GM18867 (cell line): ENCODE measurements at regions not wholly inside any gene's neighbourhood (a gene's known extent, or its start where the extent isn't known, plus 50 kb on each side); places are given as distances from the start of the nearest gene placed in this dataset.
"Not testable (repeated sequence)": the region's sequence is repeated elsewhere in the genome, so short reads cannot be mapped to it uniquely, and the experiment has no call there.

Source experiments
- ATAC-seq: cut with Tn5 transposase; IDR thresholded peaks from one replicate; pipeline ENCODE4 v1.9.1; 2021; ENCODE audit warnings: mild to moderate bottlenecking, moderate library complexity; ENCODE audit not compliant: unreplicated experiment

- no peak for ATAC-seq
Measured at GRCh38 chr12:102299731-102300130, 102.1 kb upstream of the PMCH start.

- no peak for ATAC-seq
Measured at GRCh38 chr12:102298022-102298421, 100.4 kb upstream of the PMCH start.

- no peak for ATAC-seq
Measured at GRCh38 chr12:102297412-102297811, 99.8 kb upstream of the PMCH start.

- no peak for ATAC-seq
Measured at GRCh38 chr12:102294568-102294967, 96.9 kb upstream of the PMCH start.

GRCh38 chr12:102291498-102292440 is 94.1 kb upstream of the PMCH start:
- not testable (repeated sequence) for ATAC-seq

- not testable (repeated sequence) for ATAC-seq
Measured at GRCh38 chr12:102289702-102290101, 92.1 kb upstream of the PMCH start.

- no peak for ATAC-seq
Measured at GRCh38 chr12:102281231-102281630, 83.6 kb upstream of the PMCH start.

GRCh38 chr12:102255687-102256086 is 58.1 kb upstream of the PMCH start:
- ATAC-seq = not testable (repeated sequence)

GRCh38 chr12:102251005-102251404 is 53.4 kb upstream of the PMCH start:
- ATAC-seq = not testable (repeated sequence)

GRCh38 chr12:102249079-102249841 is 51.6 kb upstream of the PMCH start:
- ATAC-seq = no peak
